Upper lobe of left lung (tissue), 4 donors: ENCODE measurements at regions not wholly inside any gene's neighbourhood (a gene's known extent, or its start where the extent isn't known, plus 50 kb on each side); places are given as distances from the start of the nearest gene placed in this dataset.

Source experiments
- CTCF ChIP-seq, 6 experiments: fragments of 450-650 bp in 4 of 6; fragments of 200-600 bp in 2 of 6; sonication (generic) in 2 of 6; IDR thresholded peaks; one replicate each; pipeline ENCODE4 v1.5.1; 2016 to 2019; ENCODE audit warnings: antibody characterized with exemption in 6 of 6
- EP300 ChIP-seq, 4 donors: sonication (generic); formaldehyde crosslinking; IDR thresholded peaks; one replicate each; pipeline ENCODE4 v1.5.1; 2017; ENCODE audit warnings: antibody characterized with exemption in 4 of 4, control low read depth in 2 of 4
- POLR2A ChIP-seq, 4 donors: fragments of 450-650 bp; IDR thresholded peaks; one replicate each; pipeline ENCODE4 v1.5.1; 2016 to 2017; ENCODE audit warnings: antibody characterized with exemption in 4 of 4, mild to moderate bottlenecking in 2 of 4
- POLR2AphosphoS5 ChIP-seq, 2 donors: sonication (generic); formaldehyde crosslinking; IDR thresholded peaks; one replicate each; pipeline ENCODE4 v1.5.1; 2017; ENCODE audit warnings: antibody characterized with exemption in 2 of 2

- TF ChIP-seq CTCF (IDR thresholded peaks at IDR 0.05): no peak
- no peak for TF ChIP-seq POLR2AphosphoS5 (IDR thresholded peaks at IDR 0.05)
- no peak for TF ChIP-seq EP300 (IDR thresholded peaks at IDR 0.05)
- TF ChIP-seq POLR2A (IDR thresholded peaks at IDR 0.05): no peak
Observed at GRCh38 chr11:70954471-70954870, 297.9 kb downstream of the SHANK2 start.
